UCSD-AML1 (cell line): ENCODE measurements at regions not wholly inside any gene's neighbourhood (a gene's known extent, or its start where the extent isn't known, plus 50 kb on each side); places are given as distances from the start of the nearest gene placed in this dataset.

Experiments
- DNase-seq: peaks from one replicate; lab custom pipeline; 2025; ENCODE audit not compliant: unreplicated experiment; lab: John Stamatoyannopoulos, UW

DNA sequence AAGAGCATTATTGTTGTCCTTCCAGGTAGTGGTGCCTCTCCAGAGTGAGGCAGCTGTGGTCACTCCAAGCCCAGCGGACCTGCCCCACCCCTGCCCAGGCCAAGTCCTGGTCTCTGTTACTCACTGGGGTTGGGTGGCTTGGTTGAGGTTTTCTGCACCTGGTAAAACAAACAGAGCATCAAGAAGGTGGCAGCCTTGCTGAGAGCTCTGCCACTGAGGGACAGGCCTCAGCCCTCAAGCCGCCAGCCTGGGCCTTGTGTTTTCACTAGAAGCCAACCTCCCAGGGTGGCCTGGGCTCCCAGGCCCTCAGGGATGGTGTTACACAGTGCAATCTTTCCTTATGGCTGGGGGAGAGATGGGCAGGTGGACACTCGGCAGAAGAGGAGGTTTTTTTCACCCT lies 182.7 kb downstream of the BCOR start:
- no peak for DNase-seq

GRCh38 chrX:39915596-39915995 lies 182.2 kb downstream of the BCOR start:
- no peak for DNase-seq

DNA sequence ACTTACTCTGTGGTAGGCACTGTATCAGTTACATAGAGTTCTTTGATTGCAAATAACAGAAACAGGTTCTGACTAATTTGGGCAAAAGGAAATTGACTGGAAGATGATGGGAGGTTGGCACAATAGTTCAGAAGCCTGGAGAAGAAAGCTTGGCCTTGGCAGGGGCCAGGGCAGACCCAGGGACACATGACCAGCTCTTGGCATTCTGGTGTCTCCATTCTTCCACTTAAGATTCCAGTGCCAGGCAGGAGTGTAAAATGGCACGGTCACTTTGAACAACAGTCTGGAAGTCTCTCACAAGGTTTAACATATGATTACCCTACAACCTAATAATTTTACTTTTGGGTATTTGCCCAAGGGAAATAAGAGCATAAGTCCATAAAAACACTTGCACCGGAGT lies 175.9 kb downstream of the BCOR start:
- no peak for DNase-seq

GRCh38 chrX:39922488-39922887 lies 175.3 kb downstream of the BCOR start:
- no peak for DNase-seq

- DNase-seq, result no peak
These were observed 174.8 kb downstream of the BCOR start for GRCh38 chrX:39922926-39923325.

DNA sequence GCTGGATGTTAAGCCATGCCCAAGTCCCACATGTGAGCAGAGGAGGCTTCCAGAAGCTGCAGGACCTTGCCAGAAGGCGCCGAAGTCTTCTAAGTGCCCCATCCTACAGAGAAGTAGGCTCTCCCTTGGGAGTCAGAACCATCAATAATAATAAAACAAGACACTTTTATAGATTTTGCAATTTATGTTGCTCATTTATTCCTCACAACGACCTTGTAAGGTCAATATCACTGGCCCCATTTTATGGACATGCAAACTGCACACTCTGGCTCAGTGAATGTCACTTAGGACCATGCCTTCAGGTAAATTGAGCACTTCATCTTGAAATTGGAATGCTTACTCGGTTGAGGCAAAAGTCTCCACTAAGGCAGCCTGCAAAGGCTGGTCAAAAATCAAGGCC lies 170.4 kb downstream of the BCOR start:
- DNase-seq, result no peak

- no peak for DNase-seq
These were observed 168.9 kb downstream of the BCOR start for GRCh38 chrX:39928704-39929378.

DNA sequence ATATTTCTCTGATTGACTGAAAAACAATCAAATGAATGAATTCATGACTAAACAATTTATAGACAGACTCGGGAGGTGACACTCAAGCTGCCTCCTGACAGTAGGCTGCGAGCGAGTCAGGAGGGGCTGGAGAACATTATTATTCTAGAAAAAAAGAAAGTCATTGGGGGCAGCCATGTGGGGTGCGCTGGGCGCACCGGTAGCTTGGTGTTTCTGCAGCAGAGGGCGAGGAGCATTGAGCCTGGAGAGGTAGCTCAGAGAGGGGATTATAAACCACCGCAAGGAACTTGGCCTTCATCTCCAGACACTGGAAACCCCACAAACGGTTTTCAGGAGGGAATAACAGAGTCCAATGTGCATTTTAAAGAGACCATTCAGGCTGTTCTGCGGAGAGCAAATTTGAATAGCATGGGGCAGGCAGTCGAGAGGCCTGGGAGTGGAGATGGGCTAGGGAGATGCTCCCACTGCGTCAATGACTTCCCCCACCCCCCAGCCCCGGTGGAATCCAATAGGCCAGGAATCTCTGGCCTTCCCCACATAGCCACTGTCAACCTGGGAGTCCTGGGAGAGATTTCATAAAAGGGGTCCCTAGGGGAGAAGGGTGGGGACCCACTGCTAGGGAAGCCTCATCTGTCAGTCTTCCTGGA lies 168.3 kb downstream of the BCOR start:
- DNase-seq, result no peak

GRCh38 chrX:39930786-39931528 lies 166.8 kb downstream of the BCOR start:
- DNase-seq, result no peak

DNA sequence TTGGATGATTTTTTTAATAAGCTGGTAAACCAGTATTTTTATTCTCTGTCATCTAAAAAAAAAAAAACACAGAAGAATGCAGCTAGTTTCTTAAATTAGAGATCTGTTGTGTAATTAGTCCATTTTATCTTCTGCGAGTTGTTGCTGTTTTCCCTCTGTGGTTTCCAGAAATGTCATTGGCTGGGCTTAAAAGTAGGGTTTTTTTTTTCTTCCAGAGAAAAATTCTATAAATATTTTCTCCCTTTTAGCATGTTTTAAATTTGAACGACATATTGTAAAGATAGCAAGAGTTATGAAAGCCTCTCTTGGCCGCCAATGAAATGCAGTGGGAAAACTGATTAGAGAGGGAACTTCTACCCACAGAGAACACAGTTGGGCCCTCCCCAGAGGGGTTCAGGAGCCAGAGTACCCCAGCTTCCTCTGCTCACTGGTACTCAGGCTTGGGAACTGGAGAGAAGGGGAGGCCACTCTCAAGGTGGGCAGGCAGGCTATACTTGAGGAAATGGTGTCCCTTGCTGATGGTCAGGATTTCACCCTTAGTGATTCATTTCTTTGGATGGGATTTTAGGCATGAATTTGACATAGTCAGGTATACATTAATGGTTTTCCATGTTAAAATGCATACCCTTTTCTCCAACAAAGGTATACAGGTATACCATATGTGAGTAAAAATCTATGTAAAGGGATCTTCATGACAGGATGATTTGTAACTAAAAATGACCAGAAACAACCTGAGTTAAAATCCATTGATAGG lies 166.1 kb downstream of the BCOR start:
- no peak for DNase-seq

DNA sequence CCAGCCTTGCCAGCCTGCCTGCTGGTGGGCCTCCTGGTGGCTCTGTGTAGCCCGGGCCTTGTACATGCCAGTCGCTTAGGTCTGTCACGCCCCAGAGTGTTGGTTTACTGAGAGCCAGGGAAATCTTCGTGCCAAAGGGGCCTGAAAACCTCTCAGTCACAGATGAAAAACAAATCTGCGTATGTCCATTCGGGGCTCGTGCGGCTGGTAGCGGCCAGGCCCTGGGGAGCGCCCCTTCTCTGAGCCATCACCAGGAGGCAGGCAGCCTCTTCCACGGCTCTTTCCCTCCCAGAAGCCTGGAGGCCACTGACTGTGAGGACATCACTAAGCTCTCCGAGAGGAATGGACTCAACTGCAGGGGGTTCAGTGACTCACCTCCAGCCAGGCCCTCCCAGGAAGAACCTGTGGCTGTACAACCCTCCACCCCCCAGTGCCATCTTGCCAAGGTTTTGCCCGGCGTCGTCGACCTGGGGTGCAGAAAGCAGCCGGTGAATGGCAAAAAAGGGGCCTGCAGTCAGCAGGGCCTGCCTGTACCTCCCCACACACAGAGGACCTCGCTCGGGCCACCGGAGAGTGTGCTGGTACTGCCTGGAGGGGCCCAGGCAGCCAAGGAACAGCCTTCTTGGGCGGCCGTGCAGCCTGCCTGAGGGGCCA lies 162.2 kb downstream of the BCOR start:
- no peak for DNase-seq

GRCh38 chrX:39936886-39937770 lies 160.6 kb downstream of the BCOR start:
- no peak for DNase-seq

- no peak for DNase-seq
These were observed 159.3 kb downstream of the BCOR start for GRCh38 chrX:39938466-39938865.

- no peak for DNase-seq
These were observed 158.1 kb downstream of the BCOR start for GRCh38 chrX:39939678-39940077.

DNA sequence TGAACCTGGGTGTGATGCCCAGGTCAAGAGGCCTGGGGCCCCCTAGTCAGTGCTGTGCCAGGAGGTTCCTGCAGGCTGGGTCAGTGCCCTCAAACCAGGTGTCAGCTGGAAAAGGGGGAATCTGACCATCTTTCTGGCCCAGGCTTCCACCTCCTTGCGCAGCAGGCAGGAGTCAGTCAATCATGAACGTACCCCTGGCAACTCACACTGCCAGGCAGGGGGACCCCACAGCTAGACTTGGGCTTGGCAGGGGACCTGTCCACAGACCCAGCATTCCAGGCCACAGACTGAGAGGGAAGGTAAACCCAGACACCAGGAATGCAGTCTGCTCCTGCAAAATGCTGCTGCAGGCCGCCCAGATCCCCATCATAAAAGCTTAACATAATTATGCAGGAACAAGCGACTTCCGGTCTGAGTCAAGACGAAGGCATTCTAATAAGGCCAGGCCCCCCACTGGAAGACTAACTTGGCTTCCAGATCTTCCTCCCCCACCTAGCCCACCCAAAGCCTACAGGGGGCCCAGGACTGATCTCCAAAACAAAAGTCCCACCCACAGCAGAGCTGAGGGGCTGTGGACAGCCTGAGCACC lies 156.3 kb downstream of the BCOR start:
- DNase-seq, result no peak

DNA sequence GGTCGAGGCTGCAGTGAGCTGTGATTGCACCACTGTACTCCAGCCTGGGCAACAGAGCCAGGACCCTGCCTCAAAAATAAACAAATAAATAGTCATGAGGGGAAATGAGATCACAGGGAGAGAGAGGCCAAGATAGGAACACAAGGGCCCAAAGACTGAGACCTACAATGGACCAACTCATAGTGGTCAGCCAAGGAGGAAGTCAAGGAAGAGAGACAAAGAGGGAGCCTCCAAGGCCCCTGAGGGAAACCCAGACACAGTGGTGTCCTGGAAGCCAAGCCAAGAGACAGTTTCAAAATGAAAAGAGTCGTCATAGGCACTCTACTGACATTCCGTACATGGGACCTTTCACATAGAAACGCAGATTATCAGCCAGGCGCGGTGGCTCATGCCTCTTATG lies 153.3 kb downstream of the BCOR start:
- DNase-seq, result no peak

- DNase-seq, result no peak
These were observed 152.0 kb downstream of the BCOR start for GRCh38 chrX:39945709-39946108.

DNA sequence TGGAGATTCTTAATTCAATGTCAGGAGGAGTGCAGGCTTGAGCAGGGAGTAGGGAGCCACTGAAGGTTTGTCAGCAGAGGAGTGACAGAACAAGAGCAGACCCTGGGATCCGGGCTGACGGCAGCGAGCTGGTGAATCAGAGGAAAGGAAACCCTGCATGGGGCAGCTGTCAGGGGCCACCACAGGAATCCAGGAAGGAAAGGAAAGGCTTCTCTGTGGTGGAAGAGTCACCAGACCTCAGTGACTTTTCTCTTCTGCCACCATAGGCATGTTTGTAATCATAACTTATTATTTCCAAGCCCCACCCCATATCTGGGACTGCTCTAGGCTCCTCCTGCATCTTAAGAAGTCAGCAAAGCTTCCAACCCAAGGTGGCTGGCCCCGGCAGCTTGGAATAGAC lies 150.9 kb downstream of the BCOR start:
- DNase-seq, result peak; percentile 57

DNA sequence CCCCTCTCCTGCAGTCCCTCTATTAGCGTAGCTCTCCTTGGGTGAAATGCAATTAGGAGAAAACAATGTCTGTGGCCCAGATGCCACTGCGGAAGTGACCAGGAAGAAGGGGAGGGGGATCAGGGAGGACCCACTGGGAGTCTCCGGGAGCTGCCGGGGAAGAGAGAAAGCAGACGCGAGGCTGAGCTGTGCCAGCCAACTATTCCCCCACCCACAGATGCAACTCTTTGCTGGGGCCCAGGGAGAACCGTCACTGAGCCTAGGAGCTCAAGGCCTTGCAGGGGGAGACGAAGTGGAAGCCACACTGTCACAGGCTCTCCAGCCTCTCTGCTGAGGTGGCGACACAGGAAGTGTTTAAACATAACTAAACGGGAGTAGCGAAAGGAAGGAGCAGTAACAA lies 149.2 kb downstream of the BCOR start:
- DNase-seq, result peak; percentile 34
